ENCODE measurements at regions not wholly inside any gene's neighbourhood (a gene's known extent, or its start where the extent isn't known, plus 50 kb on each side); places are given as distances from the start of the nearest gene placed in this dataset.

GRCh38 chr4:35399912-35400311, 844.4 kb downstream of the ARAP2 start:
- Histone ChIP-seq H3K27ac (no peak overlapping the region), H3K4me1 (peaks cover 0 to 8% (median 0%) of the 10 kb centered on the region in 4 donors), H3K4me3 (no peak overlapping the region), H3K27me3 (no peaks in the 10 kb centered on the region), H3K36me3 (no peaks in the 10 kb centered on the region), H3K9me3 (no peaks in the 10 kb centered on the region)
- TF ChIP-seq CTCF (IDR thresholded peaks at IDR 0.05) (no peak), EP300 (IDR thresholded peaks at IDR 0.05) (no peak)
- no peak for DNase-seq (ENCODE audit: low spot score in 2 of 2)
- WGBS, 2 donors, result 61 to 79% methylated on average over 2 of the region's 2 CpGs

GRCh38 chr4:35423104-35423503, 821.2 kb downstream of the ARAP2 start:
- DNase-seq (ENCODE audit: low spot score in 2 of 2), result no peak
- H3K27me3 ChIP-seq, result no peaks in the 10 kb centered on the region
- no peak overlapping the region for H3K4me3 ChIP-seq
- no peak overlapping the region for H3K27ac ChIP-seq
- H3K4me1 ChIP-seq, result no peaks in the 10 kb centered on the region
- WGBS, 2 donors, result 84 to 86% methylated on average over 1 of the region's 1 CpG
- no peaks in the 10 kb centered on the region for H3K9me3 ChIP-seq
- TF ChIP-seq EP300 (IDR thresholded peaks at IDR 0.05) (no peak), CTCF (IDR thresholded peaks at IDR 0.05) (no peak), POLR2A (IDR thresholded peaks at IDR 0.05) (no peak)
- no peaks in the 10 kb centered on the region for H3K36me3 ChIP-seq

- H3K36me3 ChIP-seq, result no peaks in the 10 kb centered on the region
- peaks cover 0 to 6% (median 0%) of the 10 kb centered on the region in 4 donors for H3K9me3 ChIP-seq
- no peaks in the 10 kb centered on the region for H3K27me3 ChIP-seq
- no peaks in the 10 kb centered on the region for H3K4me1 ChIP-seq
- DNase-seq (ENCODE audit: low spot score in 2 of 2), result no peak
- no peak overlapping the region for H3K4me3 ChIP-seq
- H3K27ac ChIP-seq, result no peak overlapping the region
- no peak for TF ChIP-seq CTCF (IDR thresholded peaks at IDR 0.05)
- TF ChIP-seq EP300 (IDR thresholded peaks at IDR 0.05), result no peak
- TF ChIP-seq POLR2A (IDR thresholded peaks at IDR 0.05), result no peak
These were observed 796.8 kb downstream of the ARAP2 start for GRCh38 chr4:35447474-35447873.

GRCh38 chr4:35459045-35459444, 785.3 kb downstream of the ARAP2 start:
- DNase-seq (ENCODE audit: low spot score in 2 of 2), result no peak
- Histone ChIP-seq H3K27me3 (no peaks in the 10 kb centered on the region), H3K27ac (no peak overlapping the region)

GRCh38 chr4:35461931-35462659, 782.2 kb downstream of the ARAP2 start:
- WGBS, 2 donors, result 65 to 71% methylated on average over 5 of the region's 5 CpGs
- peaks cover 0 to 12% (median 3%) of the 10 kb centered on the region in 4 donors for H3K9me3 ChIP-seq

More at GRCh38 chr4:35459045-35459444, 785.3 kb downstream of the ARAP2 start:
- Histone ChIP-seq H3K4me3 (no peak overlapping the region), H3K9me3 (peaks cover 0 to 12% (median 3%) of the 10 kb centered on the region in 4 donors), H3K4me1 (no peaks in the 10 kb centered on the region), H3K36me3 (no peaks in the 10 kb centered on the region)
- no peak for TF ChIP-seq POLR2A (IDR thresholded peaks at IDR 0.05)

More at GRCh38 chr4:35461931-35462659, 782.2 kb downstream of the ARAP2 start:
- Histone ChIP-seq H3K36me3 (no peaks in the 10 kb centered on the region), H3K27me3 (no peaks in the 10 kb centered on the region), H3K4me1 (peaks cover 0 to 4% (median 0%) of the 10 kb centered on the region in 4 donors), H3K4me3 (no peak overlapping the region), H3K27ac (no peak overlapping the region)
- no peak for TF ChIP-seq EP300 (IDR thresholded peaks at IDR 0.05)
- TF ChIP-seq POLR2A (IDR thresholded peaks at IDR 0.05), result no peak
- TF ChIP-seq CTCF (IDR thresholded peaks at IDR 0.05), result no peak
- DNase-seq (ENCODE audit: low spot score in 2 of 2), result no peak
